GM19372 (cell line): ENCODE measurements at regions not wholly inside any gene's neighbourhood (a gene's known extent, or its start where the extent isn't known, plus 50 kb on each side); places are given as distances from the start of the nearest gene placed in this dataset.
"Not testable (repeated sequence)": the region's sequence is repeated elsewhere in the genome, so short reads cannot be mapped to it uniquely, and the experiment has no call there.

ENCODE experiments used
- ATAC-seq: cut with Tn5 transposase; IDR thresholded peaks from one replicate; pipeline ENCODE4 v1.9.1; 2021; ENCODE audit warnings: mild to moderate bottlenecking, low read depth, moderate library complexity; ENCODE audit not compliant: unreplicated experiment

DNA sequence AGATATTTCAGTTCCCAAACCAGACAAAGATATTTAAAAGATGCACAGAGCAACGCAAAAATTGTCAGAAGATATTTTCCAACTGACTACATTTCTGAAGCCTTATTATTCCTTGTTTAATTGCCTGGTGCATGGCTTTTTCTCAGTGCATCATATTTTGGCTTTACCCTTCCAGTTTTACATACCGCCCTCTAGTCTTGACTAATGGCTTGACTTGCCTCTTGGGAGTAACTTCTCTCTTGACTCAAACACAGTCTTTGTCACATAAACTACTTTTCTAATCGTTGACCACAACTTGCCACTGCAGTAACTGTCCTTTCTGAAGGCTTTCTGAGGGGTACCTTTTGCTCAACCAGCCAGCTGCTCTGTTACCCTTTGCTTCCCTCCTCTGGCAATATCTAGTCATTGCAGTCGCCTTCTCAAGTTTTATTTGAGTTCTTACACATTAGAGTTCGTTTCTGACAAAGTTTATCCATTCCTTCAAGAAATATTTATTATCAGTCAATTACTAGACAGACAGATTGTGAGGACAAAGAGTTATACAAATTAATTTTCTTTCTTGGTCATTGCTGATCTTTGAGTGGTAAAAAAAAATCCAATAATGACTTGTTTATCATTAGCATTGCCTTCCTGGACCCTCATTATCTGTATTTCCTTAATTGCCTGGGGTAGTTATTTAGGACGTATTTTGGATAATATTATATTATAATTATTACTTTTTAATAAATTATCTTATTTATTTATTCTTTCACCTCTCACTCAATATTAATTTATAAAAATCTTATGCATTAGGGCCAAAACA is 506.9 kb upstream of the PCDH10 start:
- ATAC-seq = no peak

DNA sequence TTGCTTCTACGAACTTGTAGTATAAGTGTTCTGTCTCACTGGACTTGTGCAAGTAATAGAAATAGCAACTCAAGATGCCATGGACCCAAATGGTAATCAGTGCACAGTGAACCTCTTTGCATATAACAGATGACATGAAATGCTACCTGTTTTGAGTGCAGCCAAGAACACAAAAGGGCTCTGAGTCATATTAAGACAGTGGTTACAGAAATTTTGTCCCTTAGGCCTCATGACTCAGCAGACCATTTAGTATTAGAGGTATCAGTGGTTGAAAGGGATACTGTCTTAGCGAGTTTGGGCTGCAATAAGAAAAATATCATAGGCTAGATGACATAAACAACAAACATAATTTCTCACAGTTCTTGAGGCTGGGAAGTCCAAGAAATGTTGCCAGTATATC is 502.9 kb upstream of the PCDH10 start:
- peak; percentile 64 for ATAC-seq

DNA sequence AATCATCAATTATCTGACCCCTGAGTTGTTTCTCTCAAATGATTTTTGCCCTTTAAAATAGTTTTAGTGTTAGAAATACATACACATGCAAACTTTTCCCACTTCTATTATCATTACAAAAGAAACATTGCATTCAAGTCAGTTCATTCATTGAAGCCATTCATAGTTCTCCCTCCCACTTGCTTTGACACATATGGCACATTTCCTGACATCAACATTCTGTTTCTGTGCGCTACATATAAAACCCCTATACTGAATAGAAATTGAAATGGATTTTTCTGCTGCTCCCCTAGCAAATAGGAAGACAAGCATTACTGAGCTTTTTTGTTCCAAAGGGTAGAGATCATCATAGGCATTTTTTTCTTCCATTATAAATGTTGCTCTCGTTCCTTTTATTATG is 497.9 kb upstream of the PCDH10 start:
- ATAC-seq = no peak

DNA sequence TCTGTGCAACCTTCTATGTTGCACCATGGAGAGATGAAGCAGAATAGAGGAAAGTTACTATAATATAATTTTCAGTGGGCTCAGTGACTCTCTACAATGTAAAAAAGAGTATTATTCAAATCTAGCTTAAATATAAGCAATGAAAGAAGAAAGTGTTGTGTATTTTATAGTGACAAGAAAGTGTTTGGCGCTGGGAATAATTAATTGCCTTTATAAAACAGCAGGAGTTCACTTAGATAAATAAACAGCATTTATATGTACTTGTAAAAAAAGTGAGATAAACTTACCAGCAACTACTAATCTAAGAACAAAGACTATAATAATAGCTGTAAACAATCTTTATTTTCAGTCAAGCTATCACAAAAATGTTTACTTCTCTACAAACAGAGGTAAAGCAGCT is 488.9 kb upstream of the PCDH10 start:
- ATAC-seq = no peak

- ATAC-seq = no peak
Measured at GRCh38 chr4:132662456-132662855, 486.6 kb upstream of the PCDH10 start.

GRCh38 chr4:132669786-132670185 is 479.3 kb upstream of the PCDH10 start:
- ATAC-seq = no peak

DNA sequence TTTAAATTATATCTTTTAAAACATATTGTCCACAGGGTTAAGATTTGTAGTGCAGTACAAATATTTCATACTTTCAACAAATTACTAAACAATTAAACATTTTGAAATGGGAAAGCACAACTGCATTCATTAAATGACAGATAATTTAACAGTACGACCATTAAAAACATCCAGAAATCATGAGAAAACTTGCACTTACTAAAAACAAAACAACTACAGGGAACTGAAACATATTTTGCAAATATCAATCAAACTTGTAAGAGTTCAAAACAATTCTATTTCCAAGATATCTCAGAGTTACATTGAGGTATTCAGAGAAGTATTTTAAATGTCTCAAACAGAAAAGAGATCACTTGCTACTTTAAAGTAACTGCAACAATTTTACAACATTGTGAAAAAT is 478.5 kb upstream of the PCDH10 start:
- ATAC-seq = no peak

GRCh38 chr4:132683957-132684356 is 465.1 kb upstream of the PCDH10 start:
- ATAC-seq = no peak

GRCh38 chr4:132691026-132691425 is 458.1 kb upstream of the PCDH10 start:
- ATAC-seq = no peak

DNA sequence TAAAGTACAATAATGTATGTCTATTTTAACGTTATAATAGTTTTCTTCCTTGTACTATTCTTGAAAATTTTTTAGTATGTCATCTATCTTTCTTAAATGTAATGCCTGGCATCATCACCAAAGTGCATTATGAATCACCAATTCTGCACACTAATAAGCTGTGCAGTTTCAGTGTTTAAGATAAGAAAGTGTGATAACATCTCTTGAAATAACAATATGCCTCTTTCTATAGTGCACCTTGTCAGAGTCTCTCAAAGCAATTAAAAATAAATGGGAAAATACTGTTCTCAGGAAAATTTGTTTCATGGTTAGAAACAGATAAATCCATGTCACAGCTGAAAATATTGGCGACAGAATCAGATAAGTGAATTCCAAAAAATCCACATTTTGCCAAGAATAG is 457.4 kb upstream of the PCDH10 start:
- ATAC-seq = no peak

GRCh38 chr4:132694775-132695174 is 454.3 kb upstream of the PCDH10 start:
- no peak for ATAC-seq

DNA sequence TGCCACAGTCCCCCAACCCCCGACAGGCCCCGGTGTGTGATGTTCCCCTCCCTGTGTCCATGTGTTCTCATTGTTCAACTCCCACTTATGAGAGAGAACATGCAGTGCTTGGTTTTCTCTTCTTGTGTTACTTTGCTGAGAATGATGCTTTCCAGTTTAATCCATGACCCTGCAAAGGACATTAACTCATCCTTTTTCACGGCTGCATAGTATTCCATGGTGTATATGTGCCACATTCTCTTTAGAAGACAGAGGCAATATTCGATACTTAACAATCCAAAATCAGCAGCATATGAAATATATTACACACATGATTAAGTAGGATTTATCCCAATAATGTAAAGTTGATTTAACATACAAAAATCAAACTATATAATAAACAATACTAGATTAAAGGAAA is 451.6 kb upstream of the PCDH10 start:
- ATAC-seq = not testable (repeated sequence)

GRCh38 chr4:132707955-132708354 is 441.1 kb upstream of the PCDH10 start:
- ATAC-seq = no peak

- no peak for ATAC-seq
Measured at GRCh38 chr4:132709056-132709455, 440.0 kb upstream of the PCDH10 start.

DNA sequence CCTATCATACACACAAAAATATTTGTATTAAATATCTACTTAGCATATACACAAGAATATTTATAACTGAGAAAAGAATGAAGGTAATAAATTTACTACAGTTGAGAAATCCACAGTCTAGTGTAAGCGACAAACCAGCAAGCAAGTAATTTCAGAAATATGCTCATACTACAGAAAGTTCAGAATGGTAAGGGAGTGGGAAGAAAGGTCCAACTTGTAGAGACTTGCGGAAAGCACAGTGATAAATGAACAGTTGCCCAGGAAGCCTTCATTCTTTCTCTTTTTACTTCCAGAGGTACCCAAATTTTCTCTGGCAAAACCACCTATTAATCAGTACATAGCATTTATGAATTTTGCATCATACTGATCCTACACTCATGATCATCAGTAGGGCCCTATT is 438.1 kb upstream of the PCDH10 start:
- no peak for ATAC-seq

- no peak for ATAC-seq
Measured at GRCh38 chr4:132737344-132737743, 411.8 kb upstream of the PCDH10 start.

GRCh38 chr4:132759199-132759780 is 389.8 kb upstream of the PCDH10 start:
- ATAC-seq = no peak

- no peak for ATAC-seq
Measured at GRCh38 chr4:132763465-132763864, 385.6 kb upstream of the PCDH10 start.

GRCh38 chr4:132767901-132768300 is 381.2 kb upstream of the PCDH10 start:
- ATAC-seq = no peak

- no peak for ATAC-seq
Measured at GRCh38 chr4:132770776-132771175, 378.3 kb upstream of the PCDH10 start.

DNA sequence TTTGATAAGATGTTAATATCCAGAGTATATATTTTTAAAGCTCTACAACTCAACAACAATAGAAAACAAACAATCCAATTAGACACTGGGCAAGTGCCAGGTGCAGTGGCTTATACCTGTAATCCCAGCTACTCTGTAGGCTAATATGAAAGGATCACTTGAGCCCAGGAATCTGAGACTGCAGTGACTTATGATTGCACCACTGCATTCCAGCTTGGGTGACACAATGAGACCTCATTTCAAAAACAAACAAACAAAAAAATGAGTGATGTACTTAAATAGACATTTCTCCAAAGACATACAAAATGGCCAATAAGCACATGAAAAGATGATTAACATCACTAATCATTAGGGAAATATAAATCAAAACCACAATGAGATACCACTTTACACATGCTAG is 356.8 kb upstream of the PCDH10 start:
- ATAC-seq = no peak

DNA sequence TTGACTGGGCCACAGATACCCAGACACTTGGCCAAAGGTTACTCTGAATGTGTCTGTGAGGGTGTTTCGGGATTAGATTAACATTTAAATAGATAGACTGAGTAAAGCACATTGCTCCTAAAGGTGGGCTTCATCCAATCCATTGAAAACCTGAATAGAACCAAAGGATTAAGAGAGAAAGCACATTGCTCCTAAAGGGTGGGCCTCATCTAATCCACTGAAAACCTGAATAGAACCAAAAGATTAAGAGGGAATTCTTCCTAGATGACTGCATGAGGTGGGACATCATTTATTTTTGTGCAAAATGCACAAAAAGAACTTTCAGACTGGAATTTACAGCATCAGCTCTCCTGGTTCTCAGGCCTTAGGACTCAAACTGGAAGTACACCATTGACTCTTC is 351.2 kb upstream of the PCDH10 start:
- no peak for ATAC-seq
